H9 (cell line): ENCODE measurements at regions not wholly inside any gene's neighbourhood (a gene's known extent, or its start where the extent isn't known, plus 50 kb on each side); places are given as distances from the start of the nearest gene placed in this dataset.

ENCODE experiments used
- DNase-seq: peaks from one replicate; pipeline ENCODE4 v3.0.0-alpha.2; 2017
- H2AFZ ChIP-seq: one replicate; pipeline ENCODE4 v1.6.1; 2013; ENCODE audit warnings: mild to moderate bottlenecking, low read length, control low read depth, moderate library complexity
- H2AK5ac ChIP-seq: 2 replicates; pipeline ENCODE4 v1.6.1; 2013; ENCODE audit warnings: low read length, control low read depth, mixed read lengths; ENCODE audit not compliant: insufficient read length
- H2BK120ac ChIP-seq: one replicate; pipeline ENCODE4 v1.6.1; 2013; ENCODE audit warnings: low read depth, mild to moderate bottlenecking, low read length, control low read depth, inconsistent platforms; ENCODE audit not compliant: poor library complexity, severe bottlenecking
- H2BK12ac ChIP-seq: 2 replicates; pipeline ENCODE4 v1.6.1; 2013; ENCODE audit warnings: low read length, control low read depth, mixed read lengths, low read depth; ENCODE audit not compliant: insufficient read length
- H2BK15ac ChIP-seq: 2 replicates; pipeline ENCODE4 v1.6.1; 2013; ENCODE audit warnings: low read depth, low read length, control low read depth
- H2BK20ac ChIP-seq: one replicate; pipeline ENCODE4 v1.6.1; 2013; ENCODE audit warnings: low read depth, mild to moderate bottlenecking, low read length, control low read depth, inconsistent platforms; ENCODE audit not compliant: poor library complexity, severe bottlenecking
- H2BK5ac ChIP-seq: 2 replicates; pipeline ENCODE4 v1.6.1; 2013; ENCODE audit warnings: low read length, control low read depth, mixed read lengths; ENCODE audit not compliant: insufficient read length
- H3K14ac ChIP-seq: 2 replicates; pipeline ENCODE4 v1.6.1; 2013; ENCODE audit warnings: low read length, control low read depth; ENCODE audit not compliant: insufficient read depth
- H3K18ac ChIP-seq: 2 replicates; pipeline ENCODE4 v1.6.1; 2013; ENCODE audit warnings: low read depth, mild to moderate bottlenecking, mixed read lengths, low read length, control low read depth; ENCODE audit not compliant: insufficient read length
- H3K23ac ChIP-seq: 2 replicates; pipeline ENCODE4 v1.6.1; 2013; ENCODE audit warnings: low read length, control low read depth, mixed read lengths, low read depth; ENCODE audit not compliant: insufficient read length
- H3K23me2 ChIP-seq: 2 replicates; pipeline ENCODE4 v1.6.1; 2013; ENCODE audit warnings: low read depth, mild to moderate bottlenecking, mixed read lengths, low read length, control low read depth; ENCODE audit not compliant: insufficient read length, poor library complexity, severe bottlenecking
- H3K27ac ChIP-seq: 2 replicates; pipeline ENCODE4 v1.5.1; 2013; ENCODE audit warnings: low read length, control low read depth, mixed read lengths, low read depth; ENCODE audit not compliant: insufficient read length
- H3K27me3 ChIP-seq: 2 replicates; pipeline ENCODE4 v1.6.1; 2013; ENCODE audit warnings: low read length, control low read depth, inconsistent platforms; ENCODE audit not compliant: insufficient read depth
- H3K4ac ChIP-seq: 2 replicates; pipeline ENCODE4 v1.6.1; 2013; ENCODE audit warnings: low read depth, mild to moderate bottlenecking, control low read depth, inconsistent platforms, low read length, moderate library complexity
- H3K4me1 ChIP-seq: 2 replicates; pipeline ENCODE4 v1.6.1; 2013; ENCODE audit warnings: low read length, control low read depth, inconsistent platforms; ENCODE audit not compliant: insufficient read depth
- H3K4me2 ChIP-seq: 2 replicates; pipeline ENCODE4 v1.6.1; 2013; ENCODE audit warnings: low read length, control low read depth, mixed read lengths; ENCODE audit not compliant: insufficient read length, insufficient read depth
- H3K56ac ChIP-seq: 2 replicates; pipeline ENCODE4 v1.6.1; 2013; ENCODE audit warnings: low read depth, mild to moderate bottlenecking, mixed read lengths, low read length, control low read depth; ENCODE audit not compliant: insufficient read length
- H3K79me1 ChIP-seq: 2 replicates; pipeline ENCODE4 v1.6.1; 2013; ENCODE audit warnings: low read depth, mild to moderate bottlenecking, moderate library complexity, low read length, control low read depth, inconsistent platforms; ENCODE audit not compliant: insufficient read depth, poor library complexity, severe bottlenecking
- H3K79me2 ChIP-seq: 2 replicates; pipeline ENCODE4 v1.6.1; 2013; ENCODE audit warnings: low read length, control low read depth, inconsistent platforms; ENCODE audit not compliant: insufficient read depth
- H3K9ac ChIP-seq: 2 replicates; pipeline ENCODE4 v1.6.1; 2013; ENCODE audit warnings: low read length, control low read depth, mixed read lengths; ENCODE audit not compliant: insufficient read length; ENCODE audit errors: extremely low read depth
- H3K9me3 ChIP-seq: one replicate; pipeline ENCODE4 v1.6.1; 2013; ENCODE audit warnings: low read depth, low read length, inconsistent platforms; ENCODE audit not compliant: control insufficient read depth
- H3T11ph ChIP-seq: one replicate; pipeline ENCODE4 v1.6.1; 2013; ENCODE audit warnings: mild to moderate bottlenecking, low read length, control low read depth, inconsistent platforms
- H4K20me1 ChIP-seq: one replicate; pipeline ENCODE4 v1.6.1; 2013; ENCODE audit not compliant: control insufficient read depth, insufficient read length, insufficient read depth
- H4K5ac ChIP-seq: 2 replicates; pipeline ENCODE4 v1.6.1; 2013; ENCODE audit warnings: low read depth, mild to moderate bottlenecking, mixed read lengths, low read length, control low read depth; ENCODE audit not compliant: insufficient read length
- H4K8ac ChIP-seq: replicated peaks from 2 replicates; pipeline ENCODE4 v1.6.1; 2013; ENCODE audit warnings: low read length, control low read depth, mixed read lengths, low read depth; ENCODE audit not compliant: insufficient read length
- H4K91ac ChIP-seq: 2 replicates; pipeline ENCODE4 v1.6.1; 2013; ENCODE audit warnings: low read depth, mild to moderate bottlenecking, moderate library complexity, mixed read lengths, low read length, control low read depth; ENCODE audit not compliant: insufficient read length
- H3K27ac Mint-ChIP-seq, 3 experiments: 2 replicates in 2 of 3; 3 replicates in 1 of 3; pipeline ENCODE4 v1.8.0; 2020 to 2021; ENCODE audit warnings: mixed read lengths in 3 of 3, mild to moderate bottlenecking in 1 of 3, moderate library complexity in 1 of 3
- H3K27me3 Mint-ChIP-seq: 2 replicates; pipeline ENCODE4 v1.8.0; 2021; ENCODE audit warnings: low read depth, mild to moderate bottlenecking, moderate library complexity, mixed read lengths
- H3K36me3 Mint-ChIP-seq, 3 experiments: 2 replicates in 2 of 3; 3 replicates in 1 of 3; pipeline ENCODE4 v1.8.0; 2020 to 2021; ENCODE audit warnings: low read depth in 3 of 3, mixed read lengths in 3 of 3; ENCODE audit not compliant: insufficient read depth in 1 of 3
- H3K4me1 Mint-ChIP-seq, 2 experiments: 2 replicates each; pipeline ENCODE4 v1.8.0; 2020; ENCODE audit warnings: mixed read lengths in 2 of 2
- H3K4me3 Mint-ChIP-seq, 2 experiments: 2 replicates in 1 of 2; 3 replicates in 1 of 2; pipeline ENCODE4 v1.8.0; 2020 to 2021; ENCODE audit warnings: mild to moderate bottlenecking in 2 of 2, mixed read lengths in 2 of 2, moderate library complexity in 1 of 2
- H3K9me3 Mint-ChIP-seq, 2 experiments: 2 replicates in 1 of 2; 3 replicates in 1 of 2; pipeline ENCODE4 v1.8.0; 2020; ENCODE audit warnings: mild to moderate bottlenecking in 2 of 2, mixed read lengths in 2 of 2, moderate library complexity in 1 of 2
- CTCF ChIP-seq: fragments of 200-600 bp; sonication (generic); conservative IDR thresholded peaks from 3 replicates; pipeline ENCODE4 v1.8.0; 2021; ENCODE audit warnings: antibody characterized with exemption, mild to moderate bottlenecking
- WGBS: extraction: QIAGEN DNeasy Blood & Tissue Kit; methylation state at CpG from one replicate; pipeline ENCODE4 v1.1.7; 2013; ENCODE audit warnings: missing lambda C conversion rate, low lambda C conversion rate, mixed read lengths; ENCODE audit not compliant: insufficient read length; ENCODE audit errors: extremely low coverage; 5-methylcytosine and 5-hydroxymethylcytosine counted together

- Histone ChIP-seq H2BK120ac (no peak overlapping the region), H4K5ac (no peak overlapping the region), H2BK12ac (no peak overlapping the region), H2AFZ (no peak overlapping the region), H3K79me2 (no peaks in the 10 kb centered on the region), H3K4me2 (no peak overlapping the region), H3K9ac (no peak overlapping the region), H3K27me3 (no peaks in the 10 kb centered on the region), H4K91ac (no peak overlapping the region), H3K9me3 (no peaks in the 10 kb centered on the region), H3K23me2 (no peaks in the 10 kb centered on the region), H4K20me1 (no peaks in the 10 kb centered on the region), H2BK15ac (no peak overlapping the region), H3K27ac (no peak overlapping the region), H3K79me1 (no peaks in the 10 kb centered on the region), H3K4me1 (no peaks in the 10 kb centered on the region), H2BK5ac (no peak overlapping the region), H2AK5ac (no peak overlapping the region), H3K23ac (no peak overlapping the region), H3T11ph (no peak overlapping the region), H4K8ac (no peak overlapping the region), H3K18ac (no peak overlapping the region), H3K14ac (no peak overlapping the region), H3K4ac (no peak overlapping the region), H2BK20ac (no peak overlapping the region), H3K56ac (no peak overlapping the region)
- DNase-seq: peak; percentile 50
- no peak overlapping the region for H3K4me3 Mint-ChIP-seq
- no peak overlapping the region for H3K27ac Mint-ChIP-seq
- TF ChIP-seq CTCF: peak; percentile 62
- H3K36me3 Mint-ChIP-seq: peaks cover 0 to 8% (median 0%) of the 10 kb centered on the region in 3 experiments; a peak in 2 of 7 replicates
- no CpG with 5 or more reads among the region's 6 CpGs for WGBS
- peaks cover 2 to 10% of the 10 kb centered on the region in 2 experiments for H3K9me3 Mint-ChIP-seq
- H3K4me1 Mint-ChIP-seq: peaks cover 0 to 2% of the 10 kb centered on the region in 2 experiments; a peak in 1 of 4 replicates
- no peaks in the 10 kb centered on the region for H3K27me3 Mint-ChIP-seq
These were observed 82.8 kb downstream of the TMEM17 start for GRCh38 chr2:62423235-62423634.
